Upper lobe of left lung (tissue), 6 donors: ENCODE measurements at regions not wholly inside any gene's neighbourhood (a gene's known extent, or its start where the extent isn't known, plus 50 kb on each side); places are given as distances from the start of the nearest gene placed in this dataset.

ENCODE experiments used
- ATAC-seq, 2 donors: fragments of 200-7000 bp; cut with Tn5 transposase; one replicate each; pipeline ENCODE4 v1.9.1; 2022; ENCODE audit warnings: mild to moderate bottlenecking in 2 of 2, moderate library complexity in 2 of 2; ENCODE audit not compliant: low FRiP score in 2 of 2
- DNase-seq, 2 donors: peaks; one replicate each; pipeline ENCODE4 v3.0.0-alpha.2; 2019 to 2020
- H3K27ac ChIP-seq, 4 donors: fragments of 200-600 bp; sonication (generic); one replicate each; pipeline ENCODE4 v1.5.1; 2016 to 2019
- H3K27me3 ChIP-seq, 4 donors: fragments of 200-600 bp; sonication (generic); one replicate each; pipeline ENCODE4 v1.5.1; 2017 to 2019
- H3K36me3 ChIP-seq, 4 donors: fragments of 200-600 bp; sonication (generic); one replicate each; pipeline ENCODE4 v1.5.1; 2016 to 2019
- H3K4me1 ChIP-seq, 4 donors: fragments of 200-600 bp; sonication (generic); one replicate each; pipeline ENCODE4 v1.5.1; 2018 to 2019
- H3K4me3 ChIP-seq, 4 donors: fragments of 200-600 bp; sonication (generic); one replicate each; pipeline ENCODE4 v1.5.1; 2017 to 2019; ENCODE audit warnings: mild to moderate bottlenecking in 2 of 4, moderate library complexity in 1 of 4
- H3K9me3 ChIP-seq, 4 donors: fragments of 200-600 bp; sonication (generic); one replicate each; pipeline ENCODE4 v1.5.1; 2018 to 2019
- EP300 ChIP-seq, 4 donors: sonication (generic); formaldehyde crosslinking; IDR thresholded peaks; one replicate each; pipeline ENCODE4 v1.5.1; 2017; ENCODE audit warnings: antibody characterized with exemption in 4 of 4, control low read depth in 2 of 4
- POLR2A ChIP-seq, 4 donors: fragments of 450-650 bp; IDR thresholded peaks; one replicate each; pipeline ENCODE4 v1.5.1; 2016 to 2017; ENCODE audit warnings: antibody characterized with exemption in 4 of 4, mild to moderate bottlenecking in 2 of 4
- POLR2AphosphoS5 ChIP-seq, 2 donors: sonication (generic); formaldehyde crosslinking; IDR thresholded peaks; one replicate each; pipeline ENCODE4 v1.5.1; 2017; ENCODE audit warnings: antibody characterized with exemption in 2 of 2
- WGBS, 2 donors: methylation state at CpG; one replicate each; pipeline ENCODE4 v1.1.5; 2017 to 2018; 5-methylcytosine and 5-hydroxymethylcytosine counted together
- TF ChIP-seq, protein P1 (sequence below), 6 experiments: fragments of 450-650 bp in 4 of 6; fragments of 200-600 bp in 2 of 6; sonication (generic) in 2 of 6; IDR thresholded peaks; one replicate each; pipeline ENCODE4 v1.5.1; 2016 to 2019; ENCODE audit warnings: antibody characterized with exemption in 6 of 6
- donor health status: DM: no; HTN: no; CAD: no; lungs with moderate emphysema.
- donor health status: DM: no; HTN: yes; CAD: no; lungs with severe emphysema.

DNA sequence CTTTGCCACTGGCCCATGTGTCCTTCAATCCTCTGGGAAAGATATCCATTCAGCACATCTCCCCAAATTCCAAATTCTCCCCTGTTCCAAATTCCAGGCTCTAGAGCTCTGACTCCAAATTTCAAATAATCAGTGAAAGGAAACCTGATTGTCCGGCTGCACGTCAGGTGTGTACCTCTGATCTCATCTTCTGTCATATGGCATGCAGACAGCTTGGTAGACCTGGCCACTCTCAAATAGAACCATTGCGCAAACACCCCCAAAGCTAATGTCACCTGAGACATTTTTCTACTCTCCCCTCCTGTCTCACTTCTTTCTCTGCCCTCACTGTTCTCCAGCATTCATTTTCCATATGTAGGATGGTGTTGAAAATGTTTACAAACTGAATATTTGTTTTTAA lies 337.0 kb upstream of the DYNLRB2 start:
- H3K9me3 ChIP-seq: no peaks in the 10 kb centered on the region
- no peak overlapping the region for H3K27ac ChIP-seq
- no peaks in the 10 kb centered on the region for H3K4me1 ChIP-seq
- no peaks in the 10 kb centered on the region for H3K27me3 ChIP-seq
- no peak for ATAC-seq
- 91 to 93% methylated on average over 3 of the region's 3 CpGs for WGBS, 2 donors
- H3K36me3 ChIP-seq: no peaks in the 10 kb centered on the region
- no peak overlapping the region for H3K4me3 ChIP-seq
- TF ChIP-seq, protein P1, sequence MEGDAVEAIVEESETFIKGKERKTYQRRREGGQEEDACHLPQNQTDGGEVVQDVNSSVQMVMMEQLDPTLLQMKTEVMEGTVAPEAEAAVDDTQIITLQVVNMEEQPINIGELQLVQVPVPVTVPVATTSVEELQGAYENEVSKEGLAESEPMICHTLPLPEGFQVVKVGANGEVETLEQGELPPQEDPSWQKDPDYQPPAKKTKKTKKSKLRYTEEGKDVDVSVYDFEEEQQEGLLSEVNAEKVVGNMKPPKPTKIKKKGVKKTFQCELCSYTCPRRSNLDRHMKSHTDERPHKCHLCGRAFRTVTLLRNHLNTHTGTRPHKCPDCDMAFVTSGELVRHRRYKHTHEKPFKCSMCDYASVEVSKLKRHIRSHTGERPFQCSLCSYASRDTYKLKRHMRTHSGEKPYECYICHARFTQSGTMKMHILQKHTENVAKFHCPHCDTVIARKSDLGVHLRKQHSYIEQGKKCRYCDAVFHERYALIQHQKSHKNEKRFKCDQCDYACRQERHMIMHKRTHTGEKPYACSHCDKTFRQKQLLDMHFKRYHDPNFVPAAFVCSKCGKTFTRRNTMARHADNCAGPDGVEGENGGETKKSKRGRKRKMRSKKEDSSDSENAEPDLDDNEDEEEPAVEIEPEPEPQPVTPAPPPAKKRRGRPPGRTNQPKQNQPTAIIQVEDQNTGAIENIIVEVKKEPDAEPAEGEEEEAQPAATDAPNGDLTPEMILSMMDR (IDR thresholded peaks at IDR 0.05): no peak
- TF ChIP-seq POLR2AphosphoS5 (IDR thresholded peaks at IDR 0.05) (no peak), POLR2A (IDR thresholded peaks at IDR 0.05) (no peak), EP300 (IDR thresholded peaks at IDR 0.05) (no peak)
- DNase-seq: no peak

DNA sequence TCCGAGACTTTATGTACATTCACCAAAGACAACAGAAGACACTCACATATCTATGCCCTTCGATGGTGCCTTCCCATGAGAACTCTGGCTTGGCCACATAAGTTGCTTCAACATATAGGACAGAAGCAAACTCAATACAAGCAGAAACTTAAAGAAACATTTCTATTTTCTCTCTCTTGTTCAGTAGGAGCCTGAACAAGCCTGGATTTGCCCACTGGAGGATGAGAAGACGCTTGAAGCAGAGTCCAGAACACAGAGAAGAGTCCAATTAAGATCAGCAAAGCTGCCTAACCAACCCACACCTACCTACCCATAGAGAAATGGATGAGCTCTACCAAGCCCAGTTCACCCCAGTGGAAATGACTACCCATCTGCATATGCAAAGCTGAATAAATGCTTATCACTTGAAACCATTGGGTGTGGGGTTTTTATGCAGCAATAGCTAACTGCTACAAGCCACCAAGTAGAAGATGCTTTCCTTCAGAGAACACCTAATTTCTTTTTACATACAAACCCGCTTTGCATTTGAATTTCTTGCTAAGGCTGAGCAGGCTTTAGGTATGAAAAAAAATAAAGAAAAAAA lies 337.9 kb upstream of the DYNLRB2 start:
- Histone ChIP-seq H3K27me3 (no peaks in the 10 kb centered on the region), H3K27ac (no peak overlapping the region), H3K4me1 (peaks cover 0 to 9% (median 0%) of the 10 kb centered on the region in 4 donors), H3K4me3 (no peak overlapping the region), H3K9me3 (no peaks in the 10 kb centered on the region), H3K36me3 (no peaks in the 10 kb centered on the region)
- ATAC-seq (no peak), DNase-seq (no peak)
- TF ChIP-seq POLR2A (IDR thresholded peaks at IDR 0.05): no peak
- 65 to 75% methylated on average over 4 of the region's 4 CpGs for WGBS, 2 donors

DNA sequence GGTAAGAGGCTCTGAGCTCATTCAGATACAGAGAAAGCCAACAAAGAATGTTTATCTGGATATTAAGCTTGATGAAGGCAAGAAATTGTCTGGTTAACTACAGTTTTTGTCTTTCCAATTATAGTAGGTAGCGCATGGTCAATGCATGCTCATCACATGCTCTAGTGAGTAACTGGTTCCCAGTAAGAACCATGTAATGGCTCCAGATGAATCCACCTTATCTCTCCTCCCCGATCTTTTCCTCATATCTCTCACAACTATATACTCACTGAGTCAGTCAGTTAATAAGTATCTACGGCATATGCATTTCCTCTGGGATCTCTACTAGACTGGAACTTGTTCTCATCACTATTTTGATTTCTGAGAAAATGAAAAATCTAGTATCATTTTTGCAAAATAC lies 340.7 kb upstream of the DYNLRB2 start:
- 88 to 93% methylated on average over 3 of the region's 3 CpGs for WGBS, 2 donors
- Histone ChIP-seq H3K27ac (no peak overlapping the region), H3K4me3 (no peak overlapping the region), H3K9me3 (no peaks in the 10 kb centered on the region), H3K4me1 (peaks cover 0 to 13% (median 0%) of the 10 kb centered on the region in 4 donors), H3K36me3 (no peaks in the 10 kb centered on the region), H3K27me3 (no peaks in the 10 kb centered on the region)
- TF ChIP-seq EP300 (IDR thresholded peaks at IDR 0.05): no peak
- TF ChIP-seq POLR2A (IDR thresholded peaks at IDR 0.05): no peak
- TF ChIP-seq, protein P1 (IDR thresholded peaks at IDR 0.05): no peak
- TF ChIP-seq POLR2AphosphoS5 (IDR thresholded peaks at IDR 0.05): no peak
- DNase-seq: no peak
- ATAC-seq: no peak

DNA sequence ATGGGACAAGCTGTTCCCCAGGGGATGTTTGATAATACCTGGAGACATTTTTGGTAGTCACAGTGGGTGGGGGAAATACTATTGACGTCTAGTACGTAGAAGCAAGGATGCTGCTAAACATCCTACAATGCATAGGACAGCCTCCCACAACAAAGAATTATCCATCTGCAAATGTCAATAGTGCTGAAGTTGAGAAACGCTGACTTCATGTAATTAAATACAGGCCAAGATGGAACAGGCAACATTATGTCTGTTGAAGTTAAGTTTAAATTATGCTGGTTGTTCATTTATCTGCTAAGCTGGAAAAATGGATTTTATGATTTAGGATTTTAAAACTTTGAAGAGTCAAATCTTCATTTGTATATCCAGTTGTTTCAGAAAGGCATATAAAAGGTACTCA lies 341.2 kb upstream of the DYNLRB2 start:
- Histone ChIP-seq H3K36me3 (no peaks in the 10 kb centered on the region), H3K9me3 (no peaks in the 10 kb centered on the region), H3K4me3 (no peak overlapping the region), H3K4me1 (peaks cover 0 to 13% (median 0%) of the 10 kb centered on the region in 4 donors), H3K27me3 (no peaks in the 10 kb centered on the region), H3K27ac (no peak overlapping the region)
- ATAC-seq: no peak
- no peak for TF ChIP-seq POLR2A (IDR thresholded peaks at IDR 0.05)
- TF ChIP-seq POLR2AphosphoS5 (IDR thresholded peaks at IDR 0.05): no peak
- TF ChIP-seq, protein P1 (IDR thresholded peaks at IDR 0.05): no peak
- no peak for TF ChIP-seq EP300 (IDR thresholded peaks at IDR 0.05)
- DNase-seq: no peak
- 90 to 91% methylated on average over 3 of the region's 3 CpGs for WGBS, 2 donors

DNA sequence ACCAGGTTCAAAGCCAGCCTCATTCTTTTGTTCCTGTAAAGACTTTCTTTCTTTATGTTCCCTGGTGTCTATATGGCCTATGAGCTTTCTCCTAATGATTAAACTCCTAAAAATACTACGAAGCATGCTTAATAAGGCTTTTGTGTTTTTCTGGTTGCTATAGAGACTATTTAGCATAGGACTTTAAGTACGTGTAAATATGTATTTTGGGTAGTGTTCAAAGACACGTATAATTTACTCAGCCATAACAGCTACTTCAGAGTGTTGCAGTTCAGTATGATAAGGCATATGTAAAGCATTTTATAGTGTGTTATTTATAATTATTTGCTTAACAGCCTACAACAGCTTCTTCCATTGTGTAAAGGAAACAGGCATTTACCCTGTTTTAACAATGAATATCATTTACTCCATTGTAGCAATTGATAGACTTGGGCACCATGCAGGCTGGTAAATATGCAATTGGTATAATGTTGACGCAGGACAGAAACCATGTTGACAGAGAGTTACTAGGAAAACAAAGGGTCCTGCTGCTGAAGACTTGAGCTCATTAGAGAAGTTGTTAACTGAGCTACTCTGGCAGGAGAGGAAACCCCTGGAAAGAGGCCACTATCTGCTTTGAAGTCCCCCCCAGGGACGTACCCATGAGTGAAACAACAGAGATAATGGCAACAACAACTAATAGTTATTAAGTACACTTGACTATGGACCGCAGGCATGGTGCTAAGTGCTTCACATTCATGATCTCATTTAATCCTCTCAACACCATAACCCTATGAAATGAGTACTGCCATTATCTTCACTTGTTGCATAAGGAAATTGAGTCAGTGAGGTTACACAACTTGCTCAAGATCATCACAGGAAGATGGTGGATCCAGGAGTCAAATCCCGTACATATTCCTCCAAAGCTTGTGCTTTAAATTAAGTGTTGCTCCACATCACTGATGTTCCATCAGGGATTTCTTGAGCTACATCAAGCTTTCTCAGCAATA lies 342.2 kb upstream of the DYNLRB2 start:
- Histone ChIP-seq H3K27me3 (no peaks in the 10 kb centered on the region), H3K27ac (no peak overlapping the region), H3K4me1 (peaks cover 0 to 13% (median 0%) of the 10 kb centered on the region in 4 donors), H3K9me3 (no peaks in the 10 kb centered on the region), H3K36me3 (no peaks in the 10 kb centered on the region), H3K4me3 (no peak overlapping the region)
- no peak for ATAC-seq
- DNase-seq: no peak
- WGBS, 2 donors: 44 to 49% methylated on average over 7 of the region's 7 CpGs
- TF ChIP-seq EP300 (IDR thresholded peaks at IDR 0.05) (no peak), POLR2A (IDR thresholded peaks at IDR 0.05) (no peak)
